ENCODE measurements at regions not wholly inside any gene's neighbourhood (a gene's known extent, or its start where the extent isn't known, plus 50 kb on each side); places are given as distances from the start of the nearest gene placed in this dataset.
A peak's percentile ranks its signal among the peaks of the same experiment; 100 is the strongest.
"Not testable (repeated sequence)": the region's sequence is repeated elsewhere in the genome, so short reads cannot be mapped to it uniquely, and the experiment has no call there.

DNA sequence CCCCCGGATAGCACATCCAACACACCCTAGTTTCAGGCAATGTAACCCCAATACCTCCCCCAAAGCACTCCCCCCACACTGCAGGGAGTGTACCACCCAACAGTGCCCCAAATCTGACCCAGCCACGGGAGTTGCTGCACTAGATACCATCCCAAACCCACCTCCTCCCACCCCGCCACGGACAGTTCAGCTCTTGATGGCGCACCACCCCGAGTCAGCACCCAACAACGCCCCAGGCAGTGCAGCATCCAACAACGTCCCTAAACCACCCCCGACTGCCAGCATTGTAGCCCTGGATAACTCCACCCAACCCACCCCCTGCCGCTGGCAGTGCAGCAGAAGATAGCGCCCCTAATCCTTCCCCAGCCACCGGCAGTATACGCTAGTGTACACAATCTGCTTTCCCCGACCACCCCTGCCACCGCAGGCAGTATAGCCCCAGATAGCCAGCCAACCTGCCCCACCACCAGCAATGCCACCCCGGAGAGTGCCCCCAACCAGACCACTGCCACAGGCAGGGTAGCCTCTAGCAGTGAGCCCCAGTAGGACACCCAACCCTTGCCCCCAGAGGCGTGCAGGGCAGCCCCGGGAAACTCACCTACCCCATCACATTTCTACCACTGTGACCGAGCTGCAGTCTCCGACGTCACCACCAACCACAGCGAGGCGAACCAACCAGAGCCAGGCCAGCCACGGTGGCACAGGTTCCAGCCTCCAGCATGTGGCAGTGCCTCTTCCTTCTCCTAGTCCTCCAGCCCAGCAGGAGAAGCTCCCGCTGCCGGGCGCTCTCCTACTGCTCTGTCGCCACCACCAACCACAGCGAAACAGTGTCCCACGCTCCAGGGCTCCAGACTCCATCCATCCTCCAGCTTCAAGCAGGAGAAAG is 178.1 kb downstream of the POTEB3 start:
- DNase-seq = peak; percentile 42

GRCh38 chr15:21261396-21261964 is 178.8 kb downstream of the POTEB3 start:
- DNase-seq = peak; percentile 41

GRCh38 chr15:21260966-21261395 is 179.3 kb downstream of the POTEB3 start:
- DNase-seq = no peak

DNA sequence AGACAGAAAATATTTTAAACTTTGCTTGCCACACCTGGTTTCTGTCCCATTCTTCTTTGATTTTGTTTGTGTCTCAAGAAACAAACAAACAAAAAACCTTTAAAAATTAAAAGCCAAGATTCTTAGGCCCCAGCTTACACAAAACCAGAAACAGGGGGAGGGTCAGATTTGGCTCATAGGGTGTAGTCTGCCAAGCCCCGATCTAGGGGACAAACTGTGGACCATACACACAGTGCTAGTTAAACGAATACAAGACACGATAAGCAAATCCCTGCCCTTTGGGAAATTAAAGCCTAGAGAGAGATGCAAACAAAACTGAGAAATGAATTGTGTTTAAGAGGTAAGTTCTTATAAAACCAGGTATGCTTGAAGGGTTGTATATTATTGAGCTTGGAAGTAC is 181.7 kb downstream of the POTEB3 start:
- DNase-seq = not testable (repeated sequence)

DNA sequence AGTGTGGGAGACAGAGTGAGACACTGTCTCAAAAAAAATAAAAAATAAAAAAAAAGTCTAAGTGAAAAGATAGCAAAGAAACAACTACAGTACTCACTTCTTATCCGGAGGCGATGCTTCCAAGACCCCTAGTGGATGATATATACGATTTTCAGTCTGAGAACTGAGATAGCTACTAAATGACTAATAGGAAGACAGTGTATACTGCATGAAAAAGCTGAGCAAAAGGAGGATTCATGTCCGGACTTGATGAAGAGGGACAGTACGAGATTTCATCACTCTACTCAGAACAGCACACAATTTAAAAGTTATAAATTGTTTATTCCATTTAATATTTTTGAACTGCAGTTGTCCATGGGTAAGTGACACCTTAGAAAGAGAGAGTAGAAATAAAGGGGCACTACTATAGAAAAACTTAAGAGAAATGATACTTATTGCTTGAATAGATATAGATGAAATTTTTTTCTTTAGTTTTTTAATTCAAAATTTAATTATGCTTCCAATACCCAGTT is 190.7 kb downstream of the POTEB3 start:
- DNase-seq = not testable (repeated sequence)

Measured in right forelimb (tissue), 1 donor.